ENCODE measurements at regions not wholly inside any gene's neighbourhood (a gene's known extent, or its start where the extent isn't known, plus 50 kb on each side); places are given as distances from the start of the nearest gene placed in this dataset.

DNA sequence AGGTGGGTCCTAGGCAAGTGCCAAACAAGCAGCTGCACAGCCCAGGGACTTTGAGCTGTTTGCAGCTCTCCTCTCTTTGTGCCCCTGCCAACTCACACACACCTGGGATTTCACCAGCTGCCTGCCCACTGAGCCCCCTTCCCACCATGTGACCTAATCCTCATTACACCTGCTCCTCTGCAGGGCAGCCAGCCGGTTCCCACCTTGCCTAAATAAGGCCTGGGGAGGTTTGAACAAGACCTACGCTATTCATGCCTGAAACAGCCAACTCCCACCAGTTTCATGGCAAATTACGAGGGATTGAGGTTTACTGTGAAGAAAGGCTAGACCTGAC, 92.6 kb upstream of the SOX4 start:
- Histone ChIP-seq H2BK120ac (ENCODE audit: low read depth, low read length) (no peak overlapping the region), H3K4me3 (ENCODE audit: low read length in 2 of 2) (no peak overlapping the region), H3K4me1 (ENCODE audit: control insufficient read depth in 2 of 2, insufficient read depth in 1 of 2, low read depth in 1 of 2, low read length in 2 of 2) (no peaks in the 10 kb centered on the region), H3K79me1 (ENCODE audit: low read depth, low read length) (no peaks in the 10 kb centered on the region), H3K14ac (ENCODE audit: low read length) (no peak overlapping the region), H3K27me3 (ENCODE audit: control insufficient read depth in 3 of 3, insufficient read depth in 3 of 3, low read depth in 1 of 3, low read length in 3 of 3) (peaks cover 0 to 12% (median 0%) of the 10 kb centered on the region in 3 experiments), H3K9ac (ENCODE audit: low read depth, low read length, poor library complexity) (no peak overlapping the region), H4K8ac (ENCODE audit: low read depth, low read length) (no peak overlapping the region), H3K4ac (ENCODE audit: low read length) (no peak overlapping the region), H3K18ac (ENCODE audit: low read length) (no peak overlapping the region), H2BK15ac (ENCODE audit: low read length) (no peak overlapping the region), H3K9me3 (replicated peaks in 1 of 2; ENCODE audit: control insufficient read depth in 2 of 2, insufficient read depth in 1 of 2, low read depth in 1 of 2, low read length in 2 of 2) (no peaks in the 10 kb centered on the region), H4K91ac (ENCODE audit: low read depth, low read length, poor library complexity) (no peak overlapping the region), H2BK12ac (ENCODE audit: low read length) (no peak overlapping the region), H2BK5ac (ENCODE audit: low read length) (no peak overlapping the region), H3K4me2 (ENCODE audit: insufficient read depth, low read length, poor library complexity, severe bottlenecking) (no peak overlapping the region), H3K27ac (replicated peaks; ENCODE audit: low read length) (no peak overlapping the region), H2AFZ (ENCODE audit: low read length) (no peak overlapping the region), H2AK5ac (ENCODE audit: low read depth, low read length) (no peak overlapping the region), H3K36me3 (replicated peaks in 1 of 2; ENCODE audit: control insufficient read depth in 2 of 2, insufficient read depth in 2 of 2, low read length in 2 of 2) (no peaks in the 10 kb centered on the region), H3K23ac (ENCODE audit: low read depth, low read length, poor library complexity) (no peak overlapping the region)
- DNase-seq (ENCODE audit: low spot score) = no peak
- WGBS, 2 donors (ENCODE audit: extremely low coverage in 2 of 2, insufficient read length in 2 of 2, insufficient replicate concordance in 1 of 2) = no CpG with 5 or more reads among the region's 3 CpGs

- H2AFZ ChIP-seq (ENCODE audit: low read length) = no peak overlapping the region
- H2AK5ac ChIP-seq (ENCODE audit: low read depth, low read length) = no peak overlapping the region
- H3K4ac ChIP-seq (ENCODE audit: low read length) = no peak overlapping the region
- H3K79me1 ChIP-seq (ENCODE audit: low read depth, low read length) = no peaks in the 10 kb centered on the region
- H2BK5ac ChIP-seq (ENCODE audit: low read length) = no peak overlapping the region
- H3K27me3 ChIP-seq (ENCODE audit: control insufficient read depth in 3 of 3, insufficient read depth in 3 of 3, low read depth in 1 of 3, low read length in 3 of 3) = peaks cover 0 to 12% (median 0%) of the 10 kb centered on the region in 3 experiments
- no peak overlapping the region for H3K18ac ChIP-seq (ENCODE audit: low read length)
- no peak overlapping the region for H3K4me2 ChIP-seq (ENCODE audit: insufficient read depth, low read length, poor library complexity, severe bottlenecking)
- no peak overlapping the region for H3K27ac ChIP-seq (replicated peaks; ENCODE audit: low read length)
- no peak overlapping the region for H2BK12ac ChIP-seq (ENCODE audit: low read length)
- no peak overlapping the region for H4K8ac ChIP-seq (ENCODE audit: low read depth, low read length)
- H3K4me1 ChIP-seq (ENCODE audit: control insufficient read depth in 2 of 2, insufficient read depth in 1 of 2, low read depth in 1 of 2, low read length in 2 of 2) = no peaks in the 10 kb centered on the region
- no peaks in the 10 kb centered on the region for H3K9me3 ChIP-seq (replicated peaks in 1 of 2; ENCODE audit: control insufficient read depth in 2 of 2, insufficient read depth in 1 of 2, low read depth in 1 of 2, low read length in 2 of 2)
- no peak overlapping the region for H2BK15ac ChIP-seq (ENCODE audit: low read length)
- no peak overlapping the region for H4K91ac ChIP-seq (ENCODE audit: low read depth, low read length, poor library complexity)
- no peak overlapping the region for H3K9ac ChIP-seq (ENCODE audit: low read depth, low read length, poor library complexity)
- H3K36me3 ChIP-seq (replicated peaks in 1 of 2; ENCODE audit: control insufficient read depth in 2 of 2, insufficient read depth in 2 of 2, low read length in 2 of 2) = no peaks in the 10 kb centered on the region
- no CpG with 5 or more reads among the region's 1 CpG for WGBS, 2 donors (ENCODE audit: extremely low coverage in 2 of 2, insufficient read length in 2 of 2, insufficient replicate concordance in 1 of 2)
- no peak overlapping the region for H3K14ac ChIP-seq (ENCODE audit: low read length)
- no peak overlapping the region for H2BK120ac ChIP-seq (ENCODE audit: low read depth, low read length)
- no peak for DNase-seq (ENCODE audit: low spot score)
- H3K4me3 ChIP-seq (ENCODE audit: low read length in 2 of 2) = no peak overlapping the region
- H3K23ac ChIP-seq (ENCODE audit: low read depth, low read length, poor library complexity) = no peak overlapping the region
Measured at GRCh38 chr6:21501815-21502214, 91.7 kb upstream of the SOX4 start.

DNA sequence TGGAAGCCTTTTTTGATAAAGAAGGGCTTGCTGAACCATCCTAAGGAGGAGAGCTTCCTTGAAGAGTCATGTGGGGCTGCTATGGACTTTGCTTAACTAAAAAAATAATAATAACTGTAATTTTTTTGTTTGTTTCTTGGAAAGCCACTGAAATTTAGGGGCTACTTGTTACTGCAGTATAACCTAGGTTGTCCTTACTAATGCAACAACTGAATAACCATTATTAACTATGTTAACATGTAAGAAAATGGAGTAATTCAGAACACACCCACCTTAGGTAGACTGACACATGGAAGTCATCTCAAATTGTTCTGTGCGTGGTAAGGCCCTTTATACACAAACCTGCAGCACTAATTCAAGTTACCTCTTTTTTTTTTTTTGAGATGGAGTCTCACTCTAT, 90.9 kb upstream of the SOX4 start:
- H3K23ac ChIP-seq (ENCODE audit: low read depth, low read length, poor library complexity) = no peak overlapping the region
- no peak overlapping the region for H2AK5ac ChIP-seq (ENCODE audit: low read depth, low read length)
- no peak overlapping the region for H2BK15ac ChIP-seq (ENCODE audit: low read length)
- no peaks in the 10 kb centered on the region for H3K79me1 ChIP-seq (ENCODE audit: low read depth, low read length)
- no peak overlapping the region for H3K27ac ChIP-seq (replicated peaks; ENCODE audit: low read length)
- no peaks in the 10 kb centered on the region for H3K4me1 ChIP-seq (ENCODE audit: control insufficient read depth in 2 of 2, insufficient read depth in 1 of 2, low read depth in 1 of 2, low read length in 2 of 2)
- no peak overlapping the region for H2BK5ac ChIP-seq (ENCODE audit: low read length)
- H3K4me3 ChIP-seq (ENCODE audit: low read length in 2 of 2) = no peak overlapping the region
- no peak overlapping the region for H4K91ac ChIP-seq (ENCODE audit: low read depth, low read length, poor library complexity)
- H2BK12ac ChIP-seq (ENCODE audit: low read length) = no peak overlapping the region
- no peak overlapping the region for H3K14ac ChIP-seq (ENCODE audit: low read length)
- no peak overlapping the region for H4K8ac ChIP-seq (ENCODE audit: low read depth, low read length)
- H2AFZ ChIP-seq (ENCODE audit: low read length) = no peak overlapping the region
- H3K27me3 ChIP-seq (ENCODE audit: control insufficient read depth in 3 of 3, insufficient read depth in 3 of 3, low read depth in 1 of 3, low read length in 3 of 3) = peaks cover 0 to 12% (median 0%) of the 10 kb centered on the region in 3 experiments
- no peak overlapping the region for H3K4ac ChIP-seq (ENCODE audit: low read length)
- H3K36me3 ChIP-seq (replicated peaks in 1 of 2; ENCODE audit: control insufficient read depth in 2 of 2, insufficient read depth in 2 of 2, low read length in 2 of 2) = no peaks in the 10 kb centered on the region
- H3K9ac ChIP-seq (ENCODE audit: low read depth, low read length, poor library complexity) = no peak overlapping the region
- no peaks in the 10 kb centered on the region for H3K9me3 ChIP-seq (replicated peaks in 1 of 2; ENCODE audit: control insufficient read depth in 2 of 2, insufficient read depth in 1 of 2, low read depth in 1 of 2, low read length in 2 of 2)
- no peak overlapping the region for H3K18ac ChIP-seq (ENCODE audit: low read length)
- H3K4me2 ChIP-seq (ENCODE audit: insufficient read depth, low read length, poor library complexity, severe bottlenecking) = no peak overlapping the region
- no peak overlapping the region for H2BK120ac ChIP-seq (ENCODE audit: low read depth, low read length)
- WGBS, 2 donors (ENCODE audit: extremely low coverage in 2 of 2, insufficient read length in 2 of 2, insufficient replicate concordance in 1 of 2) = no CpG with 5 or more reads among the region's 1 CpG
- DNase-seq (ENCODE audit: low spot score) = no peak

DNA sequence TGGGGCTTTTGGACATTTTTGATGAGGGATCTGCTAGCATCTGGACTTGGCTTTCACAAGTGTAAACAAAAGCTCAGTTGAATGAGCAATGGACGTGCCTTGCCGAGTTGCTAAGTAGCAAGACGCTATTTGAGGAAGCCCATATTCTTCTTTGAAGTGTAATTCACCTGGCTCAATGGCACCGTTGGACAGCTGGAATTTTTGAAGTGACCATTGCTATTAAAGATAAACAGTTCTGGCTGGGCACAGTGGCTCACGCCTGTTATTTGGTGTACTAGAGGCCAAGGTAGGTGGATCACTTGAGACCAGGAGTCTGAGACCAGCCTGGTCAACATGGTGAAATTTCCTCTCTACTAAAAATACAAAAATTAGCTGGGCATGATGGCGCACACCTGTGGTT, 88.8 kb upstream of the SOX4 start:
- Histone ChIP-seq H3K79me1 (ENCODE audit: low read depth, low read length) (no peaks in the 10 kb centered on the region), H2AFZ (ENCODE audit: low read length) (no peak overlapping the region), H3K36me3 (replicated peaks in 1 of 2; ENCODE audit: control insufficient read depth in 2 of 2, insufficient read depth in 2 of 2, low read length in 2 of 2) (no peaks in the 10 kb centered on the region), H3K4me1 (ENCODE audit: control insufficient read depth in 2 of 2, insufficient read depth in 1 of 2, low read depth in 1 of 2, low read length in 2 of 2) (no peaks in the 10 kb centered on the region), H3K4ac (ENCODE audit: low read length) (no peak overlapping the region), H2AK5ac (ENCODE audit: low read depth, low read length) (no peak overlapping the region), H2BK15ac (ENCODE audit: low read length) (no peak overlapping the region), H4K91ac (ENCODE audit: low read depth, low read length, poor library complexity) (no peak overlapping the region), H2BK5ac (ENCODE audit: low read length) (no peak overlapping the region), H3K4me2 (ENCODE audit: insufficient read depth, low read length, poor library complexity, severe bottlenecking) (no peak overlapping the region), H3K14ac (ENCODE audit: low read length) (no peak overlapping the region), H3K27me3 (ENCODE audit: control insufficient read depth in 3 of 3, insufficient read depth in 3 of 3, low read depth in 1 of 3, low read length in 3 of 3) (peaks cover 0 to 12% (median 0%) of the 10 kb centered on the region in 3 experiments), H4K8ac (ENCODE audit: low read depth, low read length) (no peak overlapping the region), H3K9me3 (replicated peaks in 1 of 2; ENCODE audit: control insufficient read depth in 2 of 2, insufficient read depth in 1 of 2, low read depth in 1 of 2, low read length in 2 of 2) (no peaks in the 10 kb centered on the region), H3K23ac (ENCODE audit: low read depth, low read length, poor library complexity) (no peak overlapping the region), H2BK12ac (ENCODE audit: low read length) (no peak overlapping the region), H3K4me3 (ENCODE audit: low read length in 2 of 2) (no peak overlapping the region), H3K27ac (replicated peaks; ENCODE audit: low read length) (no peak overlapping the region), H2BK120ac (ENCODE audit: low read depth, low read length) (no peak overlapping the region), H3K18ac (ENCODE audit: low read length) (no peak overlapping the region), H3K9ac (ENCODE audit: low read depth, low read length, poor library complexity) (no peak overlapping the region)
- no CpG with 5 or more reads among the region's 6 CpGs for WGBS, 2 donors (ENCODE audit: extremely low coverage in 2 of 2, insufficient read length in 2 of 2, insufficient replicate concordance in 1 of 2)
- no peak for DNase-seq (ENCODE audit: low spot score)

Data from neuronal stem cell (in vitro differentiated cells).